Stromal cell of bone marrow (primary cell): ENCODE measurements at regions not wholly inside any gene's neighbourhood (a gene's known extent, or its start where the extent isn't known, plus 50 kb on each side); places are given as distances from the start of the nearest gene placed in this dataset.
"Not testable (repeated sequence)": the region's sequence is repeated elsewhere in the genome, so short reads cannot be mapped to it uniquely, and the experiment has no call there.

ENCODE experiments used
- DNase-seq: peaks from one replicate; pipeline ENCODE4 v3.0.0-alpha.2; 2012; ENCODE audit warnings: low read depth

DNA sequence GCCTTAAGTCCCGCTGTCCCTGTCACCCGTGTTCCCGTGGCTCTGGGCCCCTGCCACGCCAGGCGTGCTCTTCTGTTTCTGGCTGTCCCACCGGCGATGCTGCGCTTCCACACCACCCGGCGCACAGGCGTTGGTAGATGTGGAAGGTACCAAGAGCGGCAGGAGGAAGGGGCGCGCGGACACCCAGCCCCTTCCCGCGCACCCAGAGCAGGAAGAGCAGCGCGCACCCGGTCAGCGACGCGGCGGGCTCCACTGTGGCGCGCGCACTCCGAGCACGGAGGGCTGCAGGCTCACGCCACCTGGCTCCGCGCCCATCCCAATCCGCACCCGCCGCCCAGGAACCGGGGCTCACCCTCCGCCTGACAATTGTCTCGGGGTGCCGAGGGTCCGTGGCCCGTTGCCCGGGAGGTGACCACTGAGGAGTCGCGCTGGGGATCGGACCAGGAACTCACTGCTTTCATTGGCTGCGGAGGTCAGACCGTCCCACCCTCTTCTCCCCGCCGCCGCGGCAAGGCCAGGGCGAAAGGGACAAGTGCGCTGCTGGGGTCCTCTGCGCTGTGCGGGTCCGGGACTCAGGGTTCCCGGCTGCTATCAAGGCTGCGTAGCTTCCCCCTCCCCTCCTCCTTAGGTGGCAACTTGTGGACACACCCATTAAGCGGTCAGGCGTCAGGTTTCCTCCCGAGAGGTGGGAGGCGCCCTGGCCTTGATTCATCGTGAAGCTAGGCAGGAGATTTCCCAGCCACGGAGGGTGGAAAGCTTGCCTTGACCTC lies 121.6 kb upstream of the ZNF92 start:
- DNase-seq = no peak

- no peak for DNase-seq
Observed at GRCh38 chr7:65250697-65251395, 122.8 kb upstream of the ZNF92 start.

- DNase-seq = no peak
Observed at GRCh38 chr7:65250216-65250615, 123.4 kb upstream of the ZNF92 start.

DNA sequence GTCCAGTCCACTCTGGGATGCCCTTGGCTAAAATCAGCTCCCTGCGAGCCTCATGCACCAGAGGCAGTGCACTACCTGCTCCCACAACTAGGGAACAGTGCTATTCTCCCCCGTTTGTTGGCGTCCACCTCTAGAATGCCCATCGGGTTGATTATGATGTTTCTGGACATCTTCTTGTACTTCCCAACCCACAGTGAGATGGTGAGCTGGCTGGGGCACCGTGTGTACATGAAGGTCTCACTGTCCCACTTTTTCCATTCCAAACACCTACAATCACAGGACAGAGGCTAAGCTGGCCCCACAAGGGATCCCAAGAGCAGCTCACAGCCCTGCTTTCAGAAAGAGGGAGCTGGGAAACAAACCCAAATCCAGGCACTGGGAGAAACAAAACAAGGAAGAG lies 126.2 kb upstream of the ZNF92 start:
- DNase-seq = no peak

GRCh38 chr7:65239707-65240352 lies 133.8 kb upstream of the ZNF92 start:
- no peak for DNase-seq

GRCh38 chr7:65239324-65239706 lies 134.3 kb upstream of the ZNF92 start:
- no peak for DNase-seq

DNA sequence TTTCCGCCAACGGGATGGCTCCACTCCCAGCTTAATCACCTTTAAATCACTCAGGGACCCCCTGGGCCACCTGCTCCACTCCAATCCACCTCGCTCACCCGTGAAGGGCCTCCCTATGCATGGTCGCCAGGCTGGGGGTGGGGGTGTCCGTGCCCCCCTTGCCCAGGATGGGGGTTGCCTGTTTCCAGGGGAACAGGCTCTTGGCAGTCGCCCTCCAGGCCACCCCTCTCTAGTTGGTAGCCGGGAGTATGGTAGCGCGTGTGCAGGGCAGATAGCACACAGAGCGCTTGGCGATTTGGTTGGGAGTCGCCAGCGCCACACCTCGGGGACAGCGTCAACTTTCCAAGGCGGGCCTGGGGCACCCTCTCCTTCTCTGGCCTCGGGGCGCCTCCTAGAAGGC lies 134.9 kb upstream of the ZNF92 start:
- DNase-seq = no peak

- DNase-seq = no peak
Observed at GRCh38 chr7:65235586-65235985, 138.1 kb upstream of the ZNF92 start.

GRCh38 chr7:65233409-65234034 lies 140.1 kb upstream of the ZNF92 start:
- no peak for DNase-seq

DNA sequence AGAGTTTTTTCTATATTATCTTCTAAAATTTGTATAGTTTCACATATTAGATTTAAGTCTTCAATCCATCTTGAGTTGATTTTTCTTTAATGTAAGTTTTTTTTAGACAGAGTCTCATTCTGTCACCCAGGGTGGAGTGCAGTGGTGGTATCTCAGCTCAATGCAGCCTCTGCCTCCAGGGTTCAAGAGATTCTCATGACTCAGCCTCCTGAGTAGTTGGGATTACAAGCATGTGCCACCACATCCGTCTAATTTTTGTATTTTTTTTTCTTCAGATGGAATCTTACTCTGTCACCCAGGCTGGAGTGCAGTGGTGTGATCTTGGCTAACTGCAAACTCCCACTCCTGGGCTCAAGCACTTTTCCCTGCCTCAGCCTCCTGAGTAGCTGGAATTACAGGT lies 143.4 kb upstream of the ZNF92 start:
- DNase-seq = no peak

DNA sequence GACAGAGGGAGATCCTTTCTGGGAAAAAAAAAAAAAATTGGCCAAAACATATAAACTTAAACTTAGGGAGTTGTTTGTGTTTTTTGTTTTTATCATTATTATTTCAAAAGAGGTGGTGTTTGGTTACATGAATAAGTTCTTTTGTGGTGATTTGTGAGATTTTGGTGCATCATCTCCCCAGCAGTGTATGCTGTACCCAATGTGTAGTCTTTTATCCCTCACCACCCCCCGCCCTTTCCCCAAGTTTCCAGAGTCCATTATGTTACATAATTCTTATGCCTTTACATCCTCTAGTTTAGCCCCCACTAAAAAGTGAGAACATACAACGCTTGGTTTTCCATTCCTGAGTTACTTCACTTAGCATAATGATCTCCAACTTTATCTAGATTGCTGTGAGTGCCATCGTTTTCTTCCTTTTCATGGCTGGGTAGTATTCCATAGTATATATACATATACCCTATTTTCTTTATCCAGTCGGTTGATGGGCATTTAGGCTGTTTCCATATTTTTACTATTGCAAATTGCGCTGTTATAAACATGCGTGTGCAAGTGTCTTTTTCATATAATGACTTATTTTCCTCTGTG lies 148.1 kb upstream of the ZNF92 start:
- no peak for DNase-seq

- DNase-seq = no peak
Observed at GRCh38 chr7:65222655-65223054, 151.0 kb upstream of the ZNF92 start.

DNA sequence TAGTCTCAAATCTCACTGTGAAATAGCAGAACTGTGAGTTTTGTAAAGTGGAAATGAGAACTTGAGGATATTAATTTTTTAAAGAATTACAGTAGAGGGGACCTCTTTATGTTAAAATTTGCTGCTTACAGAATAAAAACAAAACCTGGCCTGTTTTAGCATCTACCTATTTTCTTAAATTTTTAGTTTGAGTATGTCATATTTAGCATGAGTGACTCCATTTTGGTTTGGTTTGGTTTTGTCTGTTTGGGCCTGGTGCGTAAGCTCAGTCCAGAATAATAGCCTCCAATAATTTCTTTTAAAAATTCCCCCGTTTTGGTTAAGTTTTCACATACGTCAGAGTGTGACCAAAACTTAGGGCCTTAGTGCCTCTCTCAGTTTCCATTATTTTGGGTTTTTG lies 152.0 kb upstream of the ZNF92 start:
- no peak for DNase-seq

DNA sequence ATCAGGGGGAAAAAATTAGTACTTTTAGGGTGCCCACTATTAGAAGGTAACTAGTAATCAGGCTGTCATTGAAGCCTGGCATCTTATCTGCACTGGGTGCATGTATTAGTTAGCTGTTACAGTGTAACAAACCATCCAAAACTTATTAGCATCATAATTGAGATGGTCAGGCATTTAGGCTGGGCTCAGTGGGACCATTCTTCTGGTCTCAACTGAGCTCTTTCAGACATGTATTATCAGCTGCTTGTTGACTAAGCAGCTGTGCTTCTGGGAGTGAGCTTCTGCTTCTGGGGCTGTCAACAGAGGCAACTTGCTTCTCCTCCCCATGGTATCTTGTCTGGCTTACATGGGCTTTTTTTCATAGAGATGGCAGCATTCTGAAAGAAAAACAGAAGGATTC lies 154.0 kb upstream of the ZNF92 start:
- DNase-seq = no peak

- peak; percentile 3 for DNase-seq
Observed at GRCh38 chr7:65216469-65216868, 157.2 kb upstream of the ZNF92 start.

DNA sequence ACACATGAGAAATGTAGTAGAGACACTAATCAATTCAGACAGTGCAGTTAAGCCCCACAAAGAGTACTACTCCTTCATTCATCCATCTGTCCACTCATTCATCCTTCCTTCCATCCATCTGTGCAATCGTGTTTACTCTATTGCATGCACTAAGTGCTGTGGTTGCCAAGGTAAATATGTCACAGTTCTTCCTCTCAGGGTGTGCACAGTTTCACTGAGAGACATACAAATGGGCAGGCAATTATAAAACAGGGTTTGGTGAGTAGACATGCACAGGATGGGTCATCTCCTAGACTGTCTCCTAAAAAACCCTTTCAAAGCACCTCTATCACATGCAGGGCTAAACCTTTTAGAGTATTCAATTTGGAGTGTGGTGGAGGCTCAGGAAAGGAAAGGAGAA lies 160.4 kb upstream of the ZNF92 start:
- not testable (repeated sequence) for DNase-seq

- DNase-seq = not testable (repeated sequence)
Observed at GRCh38 chr7:65199221-65199620, 174.4 kb upstream of the ZNF92 start.

GRCh38 chr7:65193334-65194058 lies 180.2 kb upstream of the ZNF92 start:
- not testable (repeated sequence) for DNase-seq

DNA sequence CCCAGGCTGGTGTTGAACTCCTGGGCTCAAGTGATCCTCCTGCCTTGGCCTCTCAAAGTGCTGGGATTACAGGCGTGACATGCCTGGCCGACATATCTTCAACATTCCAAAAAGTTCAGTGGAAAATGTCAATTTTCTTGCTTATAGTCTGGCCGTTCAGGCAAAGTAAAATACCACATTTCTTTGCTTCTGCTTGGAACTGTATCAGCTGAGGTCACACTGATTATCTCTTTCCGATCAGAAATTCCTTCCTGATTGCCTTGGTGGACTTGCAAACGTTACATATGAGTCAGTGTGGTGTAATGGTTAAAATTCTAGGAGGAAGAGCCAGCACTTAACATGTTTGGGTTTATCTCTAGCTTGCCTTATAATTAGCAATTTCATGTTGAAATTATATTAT lies 170.6 kb upstream of the ERV3-1 start:
- DNase-seq = not testable (repeated sequence)

- DNase-seq = not testable (repeated sequence)
Observed at GRCh38 chr7:65150105-65150504, 143.6 kb upstream of the ERV3-1 start.

DNA sequence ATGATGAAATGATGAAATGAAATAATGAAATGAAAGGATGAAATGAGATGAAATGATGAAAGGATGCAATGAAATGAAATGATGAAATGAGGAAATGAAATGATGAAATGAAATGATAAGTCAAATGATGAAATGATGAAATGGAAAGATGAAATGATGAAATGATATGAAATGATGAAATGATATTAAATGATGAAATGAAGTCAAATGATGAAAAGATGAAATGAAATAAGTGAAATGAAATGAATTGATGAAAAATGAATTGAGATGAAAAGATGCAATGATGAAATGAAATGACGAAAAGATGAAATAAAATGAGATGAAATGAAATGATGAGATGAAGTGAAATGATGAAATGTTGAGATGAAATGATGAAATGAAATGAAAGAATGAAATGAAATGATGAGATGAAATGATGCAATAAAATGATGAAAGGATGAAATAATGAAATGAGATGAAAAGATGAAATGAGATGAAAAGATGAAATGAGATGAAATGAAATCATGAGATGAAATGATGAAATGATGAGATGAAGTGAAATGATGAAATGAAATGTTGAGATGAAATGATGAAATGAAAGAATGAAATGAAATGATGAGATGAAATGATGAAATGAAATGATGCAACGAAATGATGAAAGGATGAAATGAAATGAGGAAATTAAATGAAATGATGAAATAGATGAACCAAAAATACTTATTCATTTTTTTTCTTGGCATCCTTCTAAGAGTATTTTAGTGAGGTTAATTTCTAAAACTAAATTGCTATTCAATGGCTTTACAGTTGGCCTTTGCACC lies 139.8 kb upstream of the ERV3-1 start:
- not testable (repeated sequence) for DNase-seq
